Stimulated activated CD4-positive, alpha-beta T cell treated with anti-CD3 and anti-CD28 coated beads, Interleukin-1b, Interleukin-23, amount 100 ng/mL, for 4 hours (primary cell): ENCODE measurements at regions not wholly inside any gene's neighbourhood (a gene's known extent, or its start where the extent isn't known, plus 50 kb on each side); places are given as distances from the start of the nearest gene placed in this dataset.
"Not testable (repeated sequence)": the region's sequence is repeated elsewhere in the genome, so short reads cannot be mapped to it uniquely, and the experiment has no call there.

ENCODE experiments used
- DNase-seq, 2 donors: peaks; one replicate each; pipeline ENCODE4 v3.0.0-alpha.2; 2020; ENCODE audit warnings: low read depth in 2 of 2

GRCh38 chr2:35172687-35173086 is 1182.9 kb upstream of the CRIM1 start:
- no peak for DNase-seq

GRCh38 chr2:35168351-35168750 is 1187.2 kb upstream of the CRIM1 start:
- DNase-seq, result no peak

GRCh38 chr2:35163948-35164347 is 1191.6 kb upstream of the CRIM1 start:
- no peak for DNase-seq

GRCh38 chr2:35160871-35161270 is 1194.7 kb upstream of the CRIM1 start:
- no peak for DNase-seq

GRCh38 chr2:35125871-35126270 is 1229.7 kb upstream of the CRIM1 start:
- no peak for DNase-seq

GRCh38 chr2:35125278-35125677 is 1230.3 kb upstream of the CRIM1 start:
- no peak for DNase-seq

GRCh38 chr2:35116151-35116550 is 1239.4 kb upstream of the CRIM1 start:
- no peak for DNase-seq

GRCh38 chr2:35114765-35115164 is 1240.8 kb upstream of the CRIM1 start:
- no peak for DNase-seq

GRCh38 chr2:35112367-35112766 is 1243.2 kb upstream of the CRIM1 start:
- DNase-seq, result not testable (repeated sequence)

- no peak for DNase-seq
Measured at GRCh38 chr2:35104309-35104708, 1251.3 kb upstream of the CRIM1 start.

- no peak for DNase-seq
Measured at GRCh38 chr2:35099342-35099741, 1256.2 kb upstream of the CRIM1 start.

- DNase-seq, result no peak
Measured at GRCh38 chr2:35082072-35082471, 1273.5 kb upstream of the CRIM1 start.

GRCh38 chr2:35081622-35082015 is 1274.0 kb upstream of the CRIM1 start:
- no peak for DNase-seq

GRCh38 chr2:35081001-35081621 is 1274.5 kb upstream of the CRIM1 start:
- no peak for DNase-seq

- DNase-seq, result no peak
Measured at GRCh38 chr2:35080231-35080910, 1275.2 kb upstream of the CRIM1 start.

- DNase-seq, result no peak
Measured at GRCh38 chr2:35067420-35067819, 1288.2 kb upstream of the CRIM1 start.

GRCh38 chr2:35063836-35064235 is 1291.7 kb upstream of the CRIM1 start:
- no peak for DNase-seq

GRCh38 chr2:35035883-35036282 is 1319.7 kb upstream of the CRIM1 start:
- DNase-seq, result no peak

GRCh38 chr2:35033748-35034147 is 1321.8 kb upstream of the CRIM1 start:
- no peak for DNase-seq

GRCh38 chr2:35023545-35023944 is 1332.0 kb upstream of the CRIM1 start:
- no peak for DNase-seq

- DNase-seq, result no peak
Measured at GRCh38 chr2:35000453-35000852, 1355.1 kb upstream of the CRIM1 start.

- DNase-seq, result no peak
Measured at GRCh38 chr2:34998741-34999140, 1356.8 kb upstream of the CRIM1 start.

GRCh38 chr2:34997779-34998178 is 1357.8 kb upstream of the CRIM1 start:
- DNase-seq, result no peak

- no peak for DNase-seq
Measured at GRCh38 chr2:34995196-34995595, 1360.4 kb upstream of the CRIM1 start.
